ENCODE measurements at regions not wholly inside any gene's neighbourhood (a gene's known extent, or its start where the extent isn't known, plus 50 kb on each side); places are given as distances from the start of the nearest gene placed in this dataset.
A peak's percentile ranks its signal among the peaks of the same experiment; 100 is the strongest.

DNA sequence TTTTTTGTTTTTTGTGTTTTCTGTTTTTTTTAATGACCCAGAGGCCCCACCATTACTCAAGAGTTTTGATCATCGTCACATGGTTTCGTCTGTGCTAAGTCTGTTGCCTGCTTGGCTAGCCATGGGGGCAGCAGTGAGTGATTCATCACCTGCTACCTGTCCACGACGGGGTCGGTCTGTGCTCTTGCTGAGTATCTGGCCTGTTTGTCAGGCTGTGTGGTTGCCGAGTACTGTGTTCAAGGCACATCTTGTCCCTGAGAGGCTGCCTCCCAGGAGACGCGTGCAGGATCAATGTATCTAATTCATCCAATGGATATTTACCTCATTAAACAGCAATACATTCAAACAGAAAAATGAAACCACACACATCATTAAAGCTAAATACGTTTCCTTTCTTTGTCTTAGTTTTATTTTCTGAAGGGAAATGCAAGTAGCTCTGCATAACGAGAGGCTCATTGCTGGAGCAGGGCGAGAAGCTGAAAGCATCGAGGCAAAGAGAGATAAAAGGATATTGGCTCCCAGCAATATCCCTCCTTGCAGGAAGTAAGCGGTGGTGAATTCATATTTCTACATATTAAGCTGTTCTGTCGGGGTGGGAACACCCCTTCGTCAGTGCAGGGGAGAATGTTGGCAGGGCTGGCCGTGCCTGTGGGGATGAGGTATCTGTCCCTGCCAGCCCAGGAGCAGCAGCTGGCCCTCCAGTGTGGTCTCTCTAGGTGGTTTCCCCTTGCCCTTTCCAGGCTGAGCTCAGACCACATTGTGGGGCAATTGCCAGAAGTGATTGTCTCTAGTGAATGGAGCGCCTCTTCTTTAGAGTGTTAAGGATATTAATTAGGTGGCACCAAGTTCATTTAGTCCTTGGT is 166.2 kb upstream of the ASIC2 start (continued):
- TF ChIP-seq GABPA (IDR thresholded peaks at IDR 0.05; ENCODE audit: low read depth) (no peak), TBL1XR1 (IDR thresholded peaks at IDR 0.05; ENCODE audit: low read depth, low read length) (0 out of 2 replicates have a peak, but pooled peaks have one; percentile 18), GATAD2B (conservative IDR thresholded peaks at IDR 0.05; ENCODE audit: low read depth) (0 out of 2 replicates have a peak, but pooled peaks have one; percentile 44), MEF2B (IDR thresholded peaks at IDR 0.05; ENCODE audit: partially characterized antibody, poor library complexity, severe bottlenecking) (peak; percentile 70), ZNF384 (IDR thresholded peaks at IDR 0.05; ENCODE audit: borderline replicate concordance, low read depth, low read length) (peak; percentile 74; the same call in 1 of the 2 replicates), CTCF (IDR thresholded peaks at IDR 0.05 in 2 of 3, conservative IDR thresholded peaks at IDR 0.05 in 1 of 3; ENCODE audit: control insufficient read depth in 2 of 3, extremely low read depth in 1 of 3, insufficient read depth in 1 of 3, low read depth in 3 of 3, low read length in 3 of 3) (peak in 2 of 3 experiments; percentile 10 to 35; a peak in 2 of 6 replicates), CBX5 (IDR thresholded peaks at IDR 0.05; ENCODE audit: low read depth) (no peak), ZNF207 (IDR thresholded peaks at IDR 0.05; ENCODE audit: borderline replicate concordance) (no peak), ZNF687 (IDR thresholded peaks at IDR 0.05) (0 out of 2 replicates have a peak, but pooled peaks have one; percentile 43), NBN (IDR thresholded peaks at IDR 0.05) (peak; percentile 69; the same call in 1 of the 2 replicates), MTA2 (IDR thresholded peaks at IDR 0.05; ENCODE audit: low read depth) (peak; percentile 96), NR2F1 (conservative IDR thresholded peaks at IDR 0.05) (peak; percentile 36), POLR2AphosphoS5 (IDR thresholded peaks at IDR 0.05; ENCODE audit: low read length) (no peak), SIX5 (IDR thresholded peaks at IDR 0.05; ENCODE audit: low read depth, low read length, severe bottlenecking) (no peak), BCL11A (IDR thresholded peaks at IDR 0.05; ENCODE audit: low read depth, low read length) (peak; percentile 17; the same call in 1 of the 2 replicates), RELA (IDR thresholded peaks at IDR 0.05; ENCODE audit: borderline replicate concordance, partially characterized antibody) (no peak)
- TF ChIP-seq, protein P1, sequence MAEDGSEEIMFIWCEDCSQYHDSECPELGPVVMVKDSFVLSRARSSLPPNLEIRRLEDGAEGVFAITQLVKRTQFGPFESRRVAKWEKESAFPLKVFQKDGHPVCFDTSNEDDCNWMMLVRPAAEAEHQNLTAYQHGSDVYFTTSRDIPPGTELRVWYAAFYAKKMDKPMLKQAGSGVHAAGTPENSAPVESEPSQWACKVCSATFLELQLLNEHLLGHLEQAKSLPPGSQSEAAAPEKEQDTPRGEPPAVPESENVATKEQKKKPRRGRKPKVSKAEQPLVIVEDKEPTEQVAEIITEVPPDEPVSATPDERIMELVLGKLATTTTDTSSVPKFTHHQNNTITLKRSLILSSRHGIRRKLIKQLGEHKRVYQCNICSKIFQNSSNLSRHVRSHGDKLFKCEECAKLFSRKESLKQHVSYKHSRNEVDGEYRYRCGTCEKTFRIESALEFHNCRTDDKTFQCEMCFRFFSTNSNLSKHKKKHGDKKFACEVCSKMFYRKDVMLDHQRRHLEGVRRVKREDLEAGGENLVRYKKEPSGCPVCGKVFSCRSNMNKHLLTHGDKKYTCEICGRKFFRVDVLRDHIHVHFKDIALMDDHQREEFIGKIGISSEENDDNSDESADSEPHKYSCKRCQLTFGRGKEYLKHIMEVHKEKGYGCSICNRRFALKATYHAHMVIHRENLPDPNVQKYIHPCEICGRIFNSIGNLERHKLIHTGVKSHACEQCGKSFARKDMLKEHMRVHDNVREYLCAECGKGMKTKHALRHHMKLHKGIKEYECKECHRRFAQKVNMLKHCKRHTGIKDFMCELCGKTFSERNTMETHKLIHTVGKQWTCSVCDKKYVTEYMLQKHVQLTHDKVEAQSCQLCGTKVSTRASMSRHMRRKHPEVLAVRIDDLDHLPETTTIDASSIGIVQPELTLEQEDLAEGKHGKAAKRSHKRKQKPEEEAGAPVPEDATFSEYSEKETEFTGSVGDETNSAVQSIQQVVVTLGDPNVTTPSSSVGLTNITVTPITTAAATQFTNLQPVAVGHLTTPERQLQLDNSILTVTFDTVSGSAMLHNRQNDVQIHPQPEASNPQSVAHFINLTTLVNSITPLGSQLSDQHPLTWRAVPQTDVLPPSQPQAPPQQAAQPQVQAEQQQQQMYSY (CRISPR knock-in tag; IDR thresholded peaks at IDR 0.05) = no peak
- TF ChIP-seq, protein P2, sequence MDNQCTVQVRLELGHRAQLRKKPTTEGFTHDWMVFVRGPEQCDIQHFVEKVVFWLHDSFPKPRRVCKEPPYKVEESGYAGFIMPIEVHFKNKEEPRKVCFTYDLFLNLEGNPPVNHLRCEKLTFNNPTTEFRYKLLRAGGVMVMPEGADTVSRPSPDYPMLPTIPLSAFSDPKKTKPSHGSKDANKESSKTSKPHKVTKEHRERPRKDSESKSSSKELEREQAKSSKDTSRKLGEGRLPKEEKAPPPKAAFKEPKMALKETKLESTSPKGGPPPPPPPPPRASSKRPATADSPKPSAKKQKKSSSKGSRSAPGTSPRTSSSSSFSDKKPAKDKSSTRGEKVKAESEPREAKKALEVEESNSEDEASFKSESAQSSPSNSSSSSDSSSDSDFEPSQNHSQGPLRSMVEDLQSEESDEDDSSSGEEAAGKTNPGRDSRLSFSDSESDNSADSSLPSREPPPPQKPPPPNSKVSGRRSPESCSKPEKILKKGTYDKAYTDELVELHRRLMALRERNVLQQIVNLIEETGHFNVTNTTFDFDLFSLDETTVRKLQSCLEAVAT (IDR thresholded peaks at IDR 0.05) = no peak

All from GM12878 (cell line).